OCI-LY1 (cell line): ENCODE measurements at regions not wholly inside any gene's neighbourhood (a gene's known extent, or its start where the extent isn't known, plus 50 kb on each side); places are given as distances from the start of the nearest gene placed in this dataset.

ENCODE experiments used
- CTCF ChIP-seq: fragments of 200-600 bp; sonication (generic), shearing (Covaris generic); IDR thresholded peaks from 2 replicates; pipeline ENCODE4 v1.5.1; 2017; ENCODE audit warnings: mild to moderate bottlenecking, antibody characterized with exemption, low read length, moderate library complexity, mixed read lengths
- EZH2 ChIP-seq: fragments of 200-600 bp; sonication (generic), shearing (Covaris generic); IDR thresholded peaks from 2 replicates; pipeline ENCODE4 v1.8.0; 2017; ENCODE audit warnings: borderline replicate concordance, mixed run types, mild to moderate bottlenecking, antibody characterized with exemption, low read length, moderate library complexity, mixed read lengths

- no peak for TF ChIP-seq CTCF
- no peak for TF ChIP-seq EZH2
Measured at GRCh38 chr12:38120438-38120837, 196.1 kb upstream of the ALG10B start.
